WERI-Rb-1 (cell line): ENCODE measurements at regions not wholly inside any gene's neighbourhood (a gene's known extent, or its start where the extent isn't known, plus 50 kb on each side); places are given as distances from the start of the nearest gene placed in this dataset.

Source experiments
- DNase-seq: peaks from one replicate; pipeline ENCODE4 v3.0.0-alpha.2; 2020
- H3K27ac ChIP-seq: fragments of 250-450 bp; sonication (Bioruptor Pico); 2 replicates; pipeline ENCODE4 v1.5.1; 2020; ENCODE audit warnings: mild to moderate bottlenecking, moderate library complexity
- H3K27me3 ChIP-seq: fragments of 250-450 bp; sonication (Bioruptor Pico); 2 replicates; pipeline ENCODE4 v1.5.1; 2021; ENCODE audit warnings: mild to moderate bottlenecking, low read depth, moderate library complexity; ENCODE audit not compliant: insufficient read depth, severe bottlenecking
- H3K36me3 ChIP-seq: fragments of 250-450 bp; sonication (Bioruptor Pico); 2 replicates; pipeline ENCODE4 v1.5.1; 2020; ENCODE audit warnings: mild to moderate bottlenecking, moderate library complexity
- H3K4me3 ChIP-seq: 2 replicates; pipeline ENCODE4 v1.5.1; 2011; ENCODE audit warnings: low read depth, mild to moderate bottlenecking, control low read depth, low read length
- H3K9me3 ChIP-seq: fragments of 250-450 bp; sonication (Bioruptor Pico); 2 replicates; pipeline ENCODE4 v1.5.1; 2021; ENCODE audit warnings: mild to moderate bottlenecking, moderate library complexity; ENCODE audit not compliant: severe bottlenecking
- TF ChIP-seq, protein P1 (sequence below): IDR thresholded peaks from 2 replicates; pipeline ENCODE4 v1.5.1; 2011; ENCODE audit warnings: low read depth, mild to moderate bottlenecking, control low read depth, inconsistent platforms, low read length

GRCh38 chr6:3663811-3664210 is 87.7 kb downstream of the PXDC1 start:
- Histone ChIP-seq H3K9me3 (peaks cover under 1% of the 10 kb centered on the region), H3K27me3 (no peaks in the 10 kb centered on the region), H3K36me3 (no peaks in the 10 kb centered on the region), H3K27ac (no peak overlapping the region), H3K4me3 (no peak overlapping the region)
- no peak for DNase-seq
- TF ChIP-seq, protein P1, sequence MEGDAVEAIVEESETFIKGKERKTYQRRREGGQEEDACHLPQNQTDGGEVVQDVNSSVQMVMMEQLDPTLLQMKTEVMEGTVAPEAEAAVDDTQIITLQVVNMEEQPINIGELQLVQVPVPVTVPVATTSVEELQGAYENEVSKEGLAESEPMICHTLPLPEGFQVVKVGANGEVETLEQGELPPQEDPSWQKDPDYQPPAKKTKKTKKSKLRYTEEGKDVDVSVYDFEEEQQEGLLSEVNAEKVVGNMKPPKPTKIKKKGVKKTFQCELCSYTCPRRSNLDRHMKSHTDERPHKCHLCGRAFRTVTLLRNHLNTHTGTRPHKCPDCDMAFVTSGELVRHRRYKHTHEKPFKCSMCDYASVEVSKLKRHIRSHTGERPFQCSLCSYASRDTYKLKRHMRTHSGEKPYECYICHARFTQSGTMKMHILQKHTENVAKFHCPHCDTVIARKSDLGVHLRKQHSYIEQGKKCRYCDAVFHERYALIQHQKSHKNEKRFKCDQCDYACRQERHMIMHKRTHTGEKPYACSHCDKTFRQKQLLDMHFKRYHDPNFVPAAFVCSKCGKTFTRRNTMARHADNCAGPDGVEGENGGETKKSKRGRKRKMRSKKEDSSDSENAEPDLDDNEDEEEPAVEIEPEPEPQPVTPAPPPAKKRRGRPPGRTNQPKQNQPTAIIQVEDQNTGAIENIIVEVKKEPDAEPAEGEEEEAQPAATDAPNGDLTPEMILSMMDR = no peak

- no peak overlapping the region for H3K27ac ChIP-seq
- no peaks in the 10 kb centered on the region for H3K9me3 ChIP-seq
- no peak overlapping the region for H3K4me3 ChIP-seq
- DNase-seq = no peak
- TF ChIP-seq, protein P1 = no peak
- H3K36me3 ChIP-seq = no peaks in the 10 kb centered on the region
- no peaks in the 10 kb centered on the region for H3K27me3 ChIP-seq
Measured at GRCh38 chr6:3663081-3663480, 88.4 kb downstream of the PXDC1 start.

- TF ChIP-seq, protein P1 = no peak
- no peak for DNase-seq
- peaks cover 4% of the 10 kb centered on the region for H3K9me3 ChIP-seq
- no peak overlapping the region for H3K27ac ChIP-seq
- H3K4me3 ChIP-seq = no peak overlapping the region
- no peaks in the 10 kb centered on the region for H3K36me3 ChIP-seq
- no peaks in the 10 kb centered on the region for H3K27me3 ChIP-seq
Measured at GRCh38 chr6:3661390-3661789, 90.1 kb downstream of the PXDC1 start.

DNA sequence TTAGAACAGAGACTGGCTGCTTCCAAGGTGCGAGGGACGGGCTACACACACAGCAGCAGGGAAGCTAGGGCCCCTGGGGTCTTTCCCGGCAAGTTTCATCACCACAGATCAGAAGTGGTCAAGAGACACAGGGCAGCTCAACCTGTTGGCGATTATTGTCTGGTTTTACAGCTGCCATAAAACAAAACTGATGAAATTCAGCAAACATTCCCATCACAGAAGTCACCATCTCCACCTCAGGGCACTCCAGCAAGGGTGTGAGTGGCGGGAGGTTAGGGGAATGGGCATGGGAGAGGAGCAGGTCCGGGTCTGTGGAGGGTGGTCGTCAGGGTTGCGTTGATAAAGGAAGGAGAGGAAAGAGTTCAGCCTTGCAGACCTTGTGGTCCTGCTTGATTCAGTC is 91.0 kb downstream of the PXDC1 start:
- Histone ChIP-seq H3K27me3 (no peaks in the 10 kb centered on the region), H3K36me3 (no peaks in the 10 kb centered on the region), H3K27ac (no peak overlapping the region), H3K4me3 (no peak overlapping the region), H3K9me3 (peaks cover 4% of the 10 kb centered on the region)
- no peak for DNase-seq
- TF ChIP-seq, protein P1 = no peak

DNA sequence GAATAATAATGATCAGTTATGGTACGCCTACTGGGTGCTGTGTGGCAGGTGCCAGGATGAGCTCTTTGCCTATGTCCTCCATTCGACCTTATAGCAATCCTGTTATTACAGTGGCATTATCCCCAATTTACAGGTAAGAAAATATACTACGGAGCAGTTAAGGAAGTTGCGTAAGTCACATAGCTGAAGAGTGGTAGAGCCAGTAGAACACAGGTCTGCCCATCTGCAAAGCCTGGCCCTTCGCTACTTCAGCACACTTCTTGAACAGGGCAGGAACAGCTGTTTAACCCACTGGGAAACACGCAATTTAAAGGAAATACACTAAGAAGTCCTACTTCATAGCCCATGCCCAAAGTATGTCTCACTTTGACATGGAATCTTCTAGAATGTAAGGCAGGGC is 91.8 kb downstream of the PXDC1 start:
- no peak overlapping the region for H3K27ac ChIP-seq
- no peak for DNase-seq
- H3K4me3 ChIP-seq = no peak overlapping the region
- H3K9me3 ChIP-seq = peaks cover 4% of the 10 kb centered on the region
- TF ChIP-seq, protein P1 = no peak
- H3K27me3 ChIP-seq = no peaks in the 10 kb centered on the region
- no peaks in the 10 kb centered on the region for H3K36me3 ChIP-seq

DNA sequence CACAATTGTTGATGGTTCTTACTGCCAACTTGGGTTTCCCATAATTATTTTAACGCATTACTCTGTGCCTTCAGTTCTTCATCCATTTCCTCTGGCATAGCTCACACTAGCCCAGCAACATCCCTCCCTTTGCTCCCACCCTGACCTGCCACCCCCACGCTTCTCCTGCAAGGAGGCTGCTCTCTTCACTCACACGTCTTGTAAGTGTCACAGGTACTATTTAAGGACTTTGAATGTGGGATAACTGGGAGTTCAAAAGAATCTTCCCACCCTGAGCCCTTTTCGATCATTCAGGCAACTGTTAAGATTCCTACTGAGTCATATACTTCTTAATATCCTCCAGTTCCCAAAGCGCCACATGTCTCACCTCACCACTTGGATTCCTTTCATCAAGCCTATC is 95.4 kb downstream of the PXDC1 start:
- DNase-seq = no peak
- Histone ChIP-seq H3K36me3 (no peaks in the 10 kb centered on the region), H3K27ac (no peak overlapping the region), H3K27me3 (no peaks in the 10 kb centered on the region), H3K4me3 (no peak overlapping the region), H3K9me3 (peaks cover 4% of the 10 kb centered on the region)
- TF ChIP-seq, protein P1 = no peak
